WTC11 (cell line): ENCODE measurements at regions not wholly inside any gene's neighbourhood (a gene's known extent, or its start where the extent isn't known, plus 50 kb on each side); places are given as distances from the start of the nearest gene placed in this dataset.

Source experiments
- ATAC-seq: fragments of 200-7000 bp; cut with Tn5 transposase; 2 replicates; pipeline ENCODE4 v1.10.0; 2021; ENCODE audit warnings: mild to moderate bottlenecking, moderate library complexity
- CTCF ChIA-PET: fragments of 300-600 bp; sonication (Branson Sonifier 250); formaldehyde crosslinking; loops from one replicate; lab custom pipeline; 2021; ENCODE audit warnings: antibody characterized with exemption; lab: Charles Lee
- POLR2A ChIA-PET: fragments of 350-600 bp; sonication (Branson Sonifier 250); formaldehyde crosslinking; loops from one replicate; lab custom pipeline; 2021; ENCODE audit warnings: antibody characterized with exemption; lab: Charles Lee
- DNase-seq: peaks from one replicate; pipeline ENCODE4 v3.0.0; 2021; ENCODE audit warnings: low spot score
- H3K27ac Mint-ChIP-seq: 2 replicates; pipeline ENCODE4 v1.8.0; 2021; ENCODE audit warnings: mixed read lengths
- H3K27me3 Mint-ChIP-seq: 2 replicates; pipeline ENCODE4 v1.8.0; 2021; ENCODE audit warnings: low read depth, mild to moderate bottlenecking, moderate library complexity, mixed read lengths
- H3K36me3 Mint-ChIP-seq: 2 replicates; pipeline ENCODE4 v1.8.0; 2021; ENCODE audit warnings: mixed read lengths
- H3K4me1 Mint-ChIP-seq: 2 replicates; pipeline ENCODE4 v1.8.0; 2022; ENCODE audit warnings: mixed read lengths
- H3K4me3 Mint-ChIP-seq: 2 replicates; pipeline ENCODE4 v1.8.0; 2021; ENCODE audit warnings: mild to moderate bottlenecking, moderate library complexity, mixed read lengths
- H3K9me3 Mint-ChIP-seq: 2 replicates; pipeline ENCODE4 v1.8.0; 2021; ENCODE audit warnings: mixed read lengths
- CBFB ChIP-seq: sonication (generic); formaldehyde crosslinking; IDR thresholded peaks from 2 replicates; pipeline ENCODE4 v1.8.1; 2022; ENCODE audit warnings: mild to moderate bottlenecking, low read depth, missing genetic modification reagents
- ELF4 ChIP-seq: sonication (generic); formaldehyde crosslinking; IDR thresholded peaks from 2 replicates; pipeline ENCODE4 v1.8.1; 2022; ENCODE audit warnings: low read depth, mild to moderate bottlenecking, moderate library complexity, missing genetic modification reagents
- FOXK1 ChIP-seq: sonication (generic); formaldehyde crosslinking; IDR thresholded peaks from 2 replicates; pipeline ENCODE4 v1.8.0; 2022; ENCODE audit warnings: mild to moderate bottlenecking, moderate library complexity, missing genetic modification reagents
- GRHL2 ChIP-seq: fragments of 250-450 bp; sonication (Bioruptor Pico); IDR thresholded peaks from 2 replicates; pipeline ENCODE4 v1.8.0; 2022; ENCODE audit warnings: mild to moderate bottlenecking, moderate library complexity; ENCODE audit not compliant: insufficient replicate concordance, severe bottlenecking
- IRF2 ChIP-seq: sonication (generic); formaldehyde crosslinking; IDR thresholded peaks from 2 replicates; pipeline ENCODE4 v1.8.0; 2022; ENCODE audit warnings: low read depth, missing genetic modification reagents, borderline replicate concordance
- JUN ChIP-seq: sonication (generic); formaldehyde crosslinking; IDR thresholded peaks from 2 replicates; pipeline ENCODE4 v1.8.0; 2023; ENCODE audit warnings: mild to moderate bottlenecking, missing genetic modification reagents
- MYBL2 ChIP-seq: sonication (generic); formaldehyde crosslinking; IDR thresholded peaks from 2 replicates; pipeline ENCODE4 v1.8.1; 2023; ENCODE audit warnings: mild to moderate bottlenecking, moderate library complexity, missing genetic modification reagents
- NFATC4 ChIP-seq: fragments of 250-450 bp; sonication (Bioruptor Pico); IDR thresholded peaks from 2 replicates; pipeline ENCODE4 v1.9.0; 2021; ENCODE audit warnings: mild to moderate bottlenecking
- NFYB ChIP-seq: sonication (generic); formaldehyde crosslinking; conservative IDR thresholded peaks from 2 replicates; pipeline ENCODE4 v1.8.0; 2022; ENCODE audit warnings: low read depth, missing genetic modification reagents
- PRRX2 ChIP-seq: fragments of 250-450 bp; sonication (Bioruptor Pico); IDR thresholded peaks from 2 replicates; pipeline ENCODE4 v1.8.0; 2021; ENCODE audit warnings: mild to moderate bottlenecking
- TCF7 ChIP-seq: sonication (generic); formaldehyde crosslinking; IDR thresholded peaks from 2 replicates; pipeline ENCODE4 v1.8.0; 2022; ENCODE audit warnings: mild to moderate bottlenecking, low read depth, missing genetic modification reagents, moderate library complexity
- ZNF121 ChIP-seq: sonication (generic); formaldehyde crosslinking; IDR thresholded peaks from 2 replicates; pipeline ENCODE4 v1.8.0; 2023; ENCODE audit warnings: missing genetic modification reagents
- ZNF219 ChIP-seq: sonication (generic); formaldehyde crosslinking; IDR thresholded peaks from 2 replicates; pipeline ENCODE4 v1.8.0; 2023; ENCODE audit warnings: missing genetic modification reagents, mild to moderate bottlenecking, borderline replicate concordance
- ZNF396 ChIP-seq: fragments of 250-450 bp; sonication (Bioruptor Pico); IDR thresholded peaks from 2 replicates; pipeline ENCODE4 v1.8.0; 2021; ENCODE audit warnings: mild to moderate bottlenecking, moderate library complexity, borderline replicate concordance
- ZNF423 ChIP-seq: fragments of 250-450 bp; sonication (Bioruptor Pico); IDR thresholded peaks from 2 replicates; pipeline ENCODE4 v2.1.2; 2022; ENCODE audit warnings: mild to moderate bottlenecking, moderate library complexity
- TF ChIP-seq, protein P1 (sequence below): fragments of 250-450 bp; sonication (Bioruptor Pico); IDR thresholded peaks from 2 replicates; pipeline ENCODE4 v1.9.0; 2021; ENCODE audit warnings: mild to moderate bottlenecking, borderline replicate concordance
- TF ChIP-seq, protein P2 (sequence below): sonication (generic); formaldehyde crosslinking; IDR thresholded peaks from 2 replicates; pipeline ENCODE4 v1.8.0; 2022; ENCODE audit warnings: missing genetic modification reagents
- TF ChIP-seq, protein P3 (sequence below): sonication (generic); formaldehyde crosslinking; conservative IDR thresholded peaks from 2 replicates; pipeline ENCODE4 v1.8.1; 2023; ENCODE audit warnings: mild to moderate bottlenecking, low read depth, missing genetic modification reagents, moderate library complexity
- TF ChIP-seq, protein P4 (sequence below): fragments of 250-450 bp; sonication (Bioruptor Pico); IDR thresholded peaks from 2 replicates; pipeline ENCODE4 v2.1.2; 2022; ENCODE audit warnings: mild to moderate bottlenecking, moderate library complexity
- TF ChIP-seq, protein P5 (sequence below): sonication (generic); formaldehyde crosslinking; IDR thresholded peaks from 2 replicates; pipeline ENCODE4 v1.8.0; 2022; ENCODE audit warnings: mild to moderate bottlenecking, missing genetic modification reagents
- TF ChIP-seq, protein P6 (sequence below): sonication (generic); formaldehyde crosslinking; IDR thresholded peaks from 2 replicates; pipeline ENCODE4 v1.8.1; 2023; ENCODE audit warnings: mild to moderate bottlenecking, missing genetic modification reagents, moderate library complexity

DNA sequence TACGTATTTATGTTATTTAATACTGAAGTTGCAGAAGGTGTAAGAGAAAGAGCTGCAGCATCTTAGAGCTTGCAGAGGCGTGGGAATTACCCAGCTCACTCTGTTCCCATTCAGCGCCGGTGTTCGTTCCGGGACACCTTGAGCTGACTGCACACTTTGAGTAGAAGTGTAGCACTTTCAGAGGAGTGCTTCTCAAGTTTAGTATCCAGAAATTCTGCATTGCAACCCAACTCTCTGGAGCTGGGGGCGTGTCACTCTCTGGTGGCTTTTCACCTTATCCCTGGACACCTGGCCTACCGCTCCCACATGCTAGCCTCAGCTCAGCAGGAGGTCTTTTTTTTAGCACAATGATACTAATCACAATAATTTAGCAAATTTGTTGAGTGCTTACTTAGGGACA lies 66.4 kb upstream of the SHH start (continued):
- TF ChIP-seq, protein P1, sequence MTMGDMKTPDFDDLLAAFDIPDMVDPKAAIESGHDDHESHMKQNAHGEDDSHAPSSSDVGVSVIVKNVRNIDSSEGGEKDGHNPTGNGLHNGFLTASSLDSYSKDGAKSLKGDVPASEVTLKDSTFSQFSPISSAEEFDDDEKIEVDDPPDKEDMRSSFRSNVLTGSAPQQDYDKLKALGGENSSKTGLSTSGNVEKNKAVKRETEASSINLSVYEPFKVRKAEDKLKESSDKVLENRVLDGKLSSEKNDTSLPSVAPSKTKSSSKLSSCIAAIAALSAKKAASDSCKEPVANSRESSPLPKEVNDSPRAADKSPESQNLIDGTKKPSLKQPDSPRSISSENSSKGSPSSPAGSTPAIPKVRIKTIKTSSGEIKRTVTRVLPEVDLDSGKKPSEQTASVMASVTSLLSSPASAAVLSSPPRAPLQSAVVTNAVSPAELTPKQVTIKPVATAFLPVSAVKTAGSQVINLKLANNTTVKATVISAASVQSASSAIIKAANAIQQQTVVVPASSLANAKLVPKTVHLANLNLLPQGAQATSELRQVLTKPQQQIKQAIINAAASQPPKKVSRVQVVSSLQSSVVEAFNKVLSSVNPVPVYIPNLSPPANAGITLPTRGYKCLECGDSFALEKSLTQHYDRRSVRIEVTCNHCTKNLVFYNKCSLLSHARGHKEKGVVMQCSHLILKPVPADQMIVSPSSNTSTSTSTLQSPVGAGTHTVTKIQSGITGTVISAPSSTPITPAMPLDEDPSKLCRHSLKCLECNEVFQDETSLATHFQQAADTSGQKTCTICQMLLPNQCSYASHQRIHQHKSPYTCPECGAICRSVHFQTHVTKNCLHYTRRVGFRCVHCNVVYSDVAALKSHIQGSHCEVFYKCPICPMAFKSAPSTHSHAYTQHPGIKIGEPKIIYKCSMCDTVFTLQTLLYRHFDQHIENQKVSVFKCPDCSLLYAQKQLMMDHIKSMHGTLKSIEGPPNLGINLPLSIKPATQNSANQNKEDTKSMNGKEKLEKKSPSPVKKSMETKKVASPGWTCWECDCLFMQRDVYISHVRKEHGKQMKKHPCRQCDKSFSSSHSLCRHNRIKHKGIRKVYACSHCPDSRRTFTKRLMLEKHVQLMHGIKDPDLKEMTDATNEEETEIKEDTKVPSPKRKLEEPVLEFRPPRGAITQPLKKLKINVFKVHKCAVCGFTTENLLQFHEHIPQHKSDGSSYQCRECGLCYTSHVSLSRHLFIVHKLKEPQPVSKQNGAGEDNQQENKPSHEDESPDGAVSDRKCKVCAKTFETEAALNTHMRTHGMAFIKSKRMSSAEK (CRISPR knock-in tag) = no peak
- TF ChIP-seq TCF7 (CRISPR knock-in tag) = no peak
- no peak for TF ChIP-seq ZNF423 (CRISPR knock-in tag)

DNA sequence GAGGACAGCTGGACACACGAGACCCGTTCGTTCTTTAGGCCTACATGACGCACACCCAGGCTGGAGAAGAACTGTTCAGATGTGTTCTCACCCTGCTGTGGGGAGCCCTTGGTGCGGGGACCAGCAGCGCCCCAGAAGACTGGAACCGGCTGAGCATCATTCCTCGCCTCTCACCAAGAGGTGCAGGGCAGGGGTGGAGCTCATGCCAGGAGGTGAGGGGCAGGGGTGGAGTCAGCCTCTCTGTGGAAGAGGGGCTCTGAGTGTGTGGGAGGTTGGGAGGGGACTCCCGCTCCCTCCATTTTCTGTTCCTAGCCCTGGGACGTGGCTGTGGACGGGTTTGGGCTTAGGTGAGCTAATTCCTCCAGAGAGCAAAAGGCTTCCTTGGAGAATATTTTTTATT lies 66.0 kb upstream of the SHH start:
- Mint-ChIP-seq H3K27ac (no peak overlapping the region), H3K9me3 (peaks cover 22% of the 10 kb centered on the region), H3K27me3 (no peaks in the 10 kb centered on the region; the same call in 1 of the 2 replicates), H3K4me3 (no peak overlapping the region), H3K4me1 (peaks cover 6% of the 10 kb centered on the region), H3K36me3 (no peaks in the 10 kb centered on the region)
- TF ChIP-seq, protein P2, sequence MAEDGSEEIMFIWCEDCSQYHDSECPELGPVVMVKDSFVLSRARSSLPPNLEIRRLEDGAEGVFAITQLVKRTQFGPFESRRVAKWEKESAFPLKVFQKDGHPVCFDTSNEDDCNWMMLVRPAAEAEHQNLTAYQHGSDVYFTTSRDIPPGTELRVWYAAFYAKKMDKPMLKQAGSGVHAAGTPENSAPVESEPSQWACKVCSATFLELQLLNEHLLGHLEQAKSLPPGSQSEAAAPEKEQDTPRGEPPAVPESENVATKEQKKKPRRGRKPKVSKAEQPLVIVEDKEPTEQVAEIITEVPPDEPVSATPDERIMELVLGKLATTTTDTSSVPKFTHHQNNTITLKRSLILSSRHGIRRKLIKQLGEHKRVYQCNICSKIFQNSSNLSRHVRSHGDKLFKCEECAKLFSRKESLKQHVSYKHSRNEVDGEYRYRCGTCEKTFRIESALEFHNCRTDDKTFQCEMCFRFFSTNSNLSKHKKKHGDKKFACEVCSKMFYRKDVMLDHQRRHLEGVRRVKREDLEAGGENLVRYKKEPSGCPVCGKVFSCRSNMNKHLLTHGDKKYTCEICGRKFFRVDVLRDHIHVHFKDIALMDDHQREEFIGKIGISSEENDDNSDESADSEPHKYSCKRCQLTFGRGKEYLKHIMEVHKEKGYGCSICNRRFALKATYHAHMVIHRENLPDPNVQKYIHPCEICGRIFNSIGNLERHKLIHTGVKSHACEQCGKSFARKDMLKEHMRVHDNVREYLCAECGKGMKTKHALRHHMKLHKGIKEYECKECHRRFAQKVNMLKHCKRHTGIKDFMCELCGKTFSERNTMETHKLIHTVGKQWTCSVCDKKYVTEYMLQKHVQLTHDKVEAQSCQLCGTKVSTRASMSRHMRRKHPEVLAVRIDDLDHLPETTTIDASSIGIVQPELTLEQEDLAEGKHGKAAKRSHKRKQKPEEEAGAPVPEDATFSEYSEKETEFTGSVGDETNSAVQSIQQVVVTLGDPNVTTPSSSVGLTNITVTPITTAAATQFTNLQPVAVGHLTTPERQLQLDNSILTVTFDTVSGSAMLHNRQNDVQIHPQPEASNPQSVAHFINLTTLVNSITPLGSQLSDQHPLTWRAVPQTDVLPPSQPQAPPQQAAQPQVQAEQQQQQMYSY (CRISPR knock-in tag) = no peak
- TF ChIP-seq MYBL2 (CRISPR knock-in tag) = no peak
- TF ChIP-seq PRRX2 = no peak
- TF ChIP-seq, protein P3, sequence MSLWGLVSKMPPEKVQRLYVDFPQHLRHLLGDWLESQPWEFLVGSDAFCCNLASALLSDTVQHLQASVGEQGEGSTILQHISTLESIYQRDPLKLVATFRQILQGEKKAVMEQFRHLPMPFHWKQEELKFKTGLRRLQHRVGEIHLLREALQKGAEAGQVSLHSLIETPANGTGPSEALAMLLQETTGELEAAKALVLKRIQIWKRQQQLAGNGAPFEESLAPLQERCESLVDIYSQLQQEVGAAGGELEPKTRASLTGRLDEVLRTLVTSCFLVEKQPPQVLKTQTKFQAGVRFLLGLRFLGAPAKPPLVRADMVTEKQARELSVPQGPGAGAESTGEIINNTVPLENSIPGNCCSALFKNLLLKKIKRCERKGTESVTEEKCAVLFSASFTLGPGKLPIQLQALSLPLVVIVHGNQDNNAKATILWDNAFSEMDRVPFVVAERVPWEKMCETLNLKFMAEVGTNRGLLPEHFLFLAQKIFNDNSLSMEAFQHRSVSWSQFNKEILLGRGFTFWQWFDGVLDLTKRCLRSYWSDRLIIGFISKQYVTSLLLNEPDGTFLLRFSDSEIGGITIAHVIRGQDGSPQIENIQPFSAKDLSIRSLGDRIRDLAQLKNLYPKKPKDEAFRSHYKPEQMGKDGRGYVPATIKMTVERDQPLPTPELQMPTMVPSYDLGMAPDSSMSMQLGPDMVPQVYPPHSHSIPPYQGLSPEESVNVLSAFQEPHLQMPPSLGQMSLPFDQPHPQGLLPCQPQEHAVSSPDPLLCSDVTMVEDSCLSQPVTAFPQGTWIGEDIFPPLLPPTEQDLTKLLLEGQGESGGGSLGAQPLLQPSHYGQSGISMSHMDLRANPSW (CRISPR knock-in tag) = no peak
- TF ChIP-seq FOXK1 (CRISPR knock-in tag) = no peak
- TF ChIP-seq ZNF121 (CRISPR knock-in tag) = no peak
- TF ChIP-seq JUN (CRISPR knock-in tag) = no peak
- no peak for TF ChIP-seq ZNF396
- TF ChIP-seq IRF2 (CRISPR knock-in tag) = no peak
- no peak for TF ChIP-seq NFYB (CRISPR knock-in tag)
- no peak for TF ChIP-seq GRHL2 (CRISPR knock-in tag)
- ATAC-seq (no peak), DNase-seq (no peak)
- ChIA-PET POLR2A (interaction anchor here (0.7 kb wide), 1 partner anchor 287 kb away, joined by 3 read pairs; no protein-coding TSS in a partner anchor), CTCF (interaction anchor here (0.7 kb wide), 1 partner anchor 54 kb away, joined by 3 read pairs; no protein-coding TSS in a partner anchor)

DNA sequence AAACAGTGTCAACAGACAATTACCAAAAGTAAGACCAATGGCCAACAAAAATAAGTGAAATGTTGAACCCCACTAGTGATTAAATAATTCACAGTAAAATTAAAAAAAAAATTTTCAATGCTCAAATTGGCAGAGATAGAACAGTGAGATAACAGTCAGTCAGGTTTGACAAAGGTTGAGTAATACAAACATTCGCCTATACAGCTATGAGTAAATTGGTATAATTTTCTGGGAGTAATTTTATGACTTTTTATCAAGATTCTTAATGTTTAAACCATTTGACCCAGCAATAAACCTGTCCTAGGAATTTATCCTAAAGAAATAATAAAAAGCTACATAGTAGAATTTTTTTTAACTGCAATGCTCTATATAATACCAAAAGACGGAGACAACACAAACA lies 64.9 kb upstream of the SHH start:
- DNase-seq (no peak), ATAC-seq (no peak)
- Mint-ChIP-seq H3K4me1 (peaks cover 13% of the 10 kb centered on the region), H3K36me3 (no peaks in the 10 kb centered on the region), H3K27ac (no peak overlapping the region), H3K27me3 (no peaks in the 10 kb centered on the region), H3K9me3 (peaks cover 22% of the 10 kb centered on the region), H3K4me3 (no peak overlapping the region)
- ChIA-PET CTCF (no interaction called here), POLR2A (no interaction called here)
- no peak for TF ChIP-seq ELF4 (CRISPR knock-in tag)
- no peak for TF ChIP-seq NFYB (CRISPR knock-in tag)
- no peak for TF ChIP-seq NFATC4 (CRISPR knock-in tag)
- no peak for TF ChIP-seq ZNF219 (CRISPR knock-in tag)
- TF ChIP-seq, protein P4, sequence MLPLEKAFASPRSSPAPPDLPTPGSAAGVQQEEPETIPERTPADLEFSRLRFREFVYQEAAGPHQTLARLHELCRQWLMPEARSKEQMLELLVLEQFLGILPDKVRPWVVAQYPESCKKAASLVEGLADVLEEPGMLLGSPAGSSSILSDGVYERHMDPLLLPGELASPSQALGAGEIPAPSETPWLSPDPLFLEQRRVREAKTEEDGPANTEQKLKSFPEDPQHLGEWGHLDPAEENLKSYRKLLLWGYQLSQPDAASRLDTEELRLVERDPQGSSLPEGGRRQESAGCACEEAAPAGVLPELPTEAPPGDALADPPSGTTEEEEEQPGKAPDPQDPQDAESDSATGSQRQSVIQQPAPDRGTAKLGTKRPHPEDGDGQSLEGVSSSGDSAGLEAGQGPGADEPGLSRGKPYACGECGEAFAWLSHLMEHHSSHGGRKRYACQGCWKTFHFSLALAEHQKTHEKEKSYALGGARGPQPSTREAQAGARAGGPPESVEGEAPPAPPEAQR (CRISPR knock-in tag) = no peak
- TF ChIP-seq, protein P5, sequence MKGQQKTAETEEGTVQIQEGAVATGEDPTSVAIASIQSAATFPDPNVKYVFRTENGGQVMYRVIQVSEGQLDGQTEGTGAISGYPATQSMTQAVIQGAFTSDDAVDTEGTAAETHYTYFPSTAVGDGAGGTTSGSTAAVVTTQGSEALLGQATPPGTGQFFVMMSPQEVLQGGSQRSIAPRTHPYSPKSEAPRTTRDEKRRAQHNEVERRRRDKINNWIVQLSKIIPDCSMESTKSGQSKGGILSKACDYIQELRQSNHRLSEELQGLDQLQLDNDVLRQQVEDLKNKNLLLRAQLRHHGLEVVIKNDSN (CRISPR knock-in tag) = no peak
- TF ChIP-seq, protein P6, sequence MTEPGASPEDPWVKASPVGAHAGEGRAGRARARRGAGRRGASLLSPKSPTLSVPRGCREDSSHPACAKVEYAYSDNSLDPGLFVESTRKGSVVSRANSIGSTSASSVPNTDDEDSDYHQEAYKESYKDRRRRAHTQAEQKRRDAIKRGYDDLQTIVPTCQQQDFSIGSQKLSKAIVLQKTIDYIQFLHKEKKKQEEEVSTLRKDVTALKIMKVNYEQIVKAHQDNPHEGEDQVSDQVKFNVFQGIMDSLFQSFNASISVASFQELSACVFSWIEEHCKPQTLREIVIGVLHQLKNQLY = no peak
- TF ChIP-seq CBFB (CRISPR knock-in tag) = no peak
- TF ChIP-seq, all 79 proteins: peak for 0
